ENCODE measurements at regions not wholly inside any gene's neighbourhood (a gene's known extent, or its start where the extent isn't known, plus 50 kb on each side); places are given as distances from the start of the nearest gene placed in this dataset.

DNA sequence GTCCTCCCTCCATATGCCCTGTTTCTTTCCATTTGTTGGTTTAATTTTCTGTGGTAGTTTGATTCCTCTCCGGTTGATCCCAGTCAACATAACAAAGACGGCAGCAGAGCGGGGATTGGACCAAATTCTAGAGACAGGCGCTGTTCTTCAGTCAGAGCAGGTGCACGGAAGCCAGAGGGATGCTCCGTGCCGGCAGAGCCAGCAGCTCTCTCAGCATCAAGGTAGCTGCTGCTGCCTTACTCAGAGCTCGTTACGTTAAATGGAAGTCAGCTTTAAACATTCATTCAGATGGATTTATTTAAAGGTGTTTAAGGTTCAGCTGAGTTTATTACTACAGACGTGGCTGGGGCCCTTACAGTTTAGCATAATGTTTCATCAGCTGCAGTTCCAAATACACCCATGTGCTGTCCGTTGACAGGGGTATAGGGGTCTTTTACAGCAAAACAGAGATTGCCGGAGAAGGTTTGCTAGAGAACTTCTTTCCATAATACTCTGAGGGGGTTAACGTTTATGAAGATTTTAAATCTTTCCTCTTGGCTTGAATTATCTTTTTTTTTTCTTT, 497.2 kb upstream of the PIK3C3 start:
- TF ChIP-seq, protein P1, sequence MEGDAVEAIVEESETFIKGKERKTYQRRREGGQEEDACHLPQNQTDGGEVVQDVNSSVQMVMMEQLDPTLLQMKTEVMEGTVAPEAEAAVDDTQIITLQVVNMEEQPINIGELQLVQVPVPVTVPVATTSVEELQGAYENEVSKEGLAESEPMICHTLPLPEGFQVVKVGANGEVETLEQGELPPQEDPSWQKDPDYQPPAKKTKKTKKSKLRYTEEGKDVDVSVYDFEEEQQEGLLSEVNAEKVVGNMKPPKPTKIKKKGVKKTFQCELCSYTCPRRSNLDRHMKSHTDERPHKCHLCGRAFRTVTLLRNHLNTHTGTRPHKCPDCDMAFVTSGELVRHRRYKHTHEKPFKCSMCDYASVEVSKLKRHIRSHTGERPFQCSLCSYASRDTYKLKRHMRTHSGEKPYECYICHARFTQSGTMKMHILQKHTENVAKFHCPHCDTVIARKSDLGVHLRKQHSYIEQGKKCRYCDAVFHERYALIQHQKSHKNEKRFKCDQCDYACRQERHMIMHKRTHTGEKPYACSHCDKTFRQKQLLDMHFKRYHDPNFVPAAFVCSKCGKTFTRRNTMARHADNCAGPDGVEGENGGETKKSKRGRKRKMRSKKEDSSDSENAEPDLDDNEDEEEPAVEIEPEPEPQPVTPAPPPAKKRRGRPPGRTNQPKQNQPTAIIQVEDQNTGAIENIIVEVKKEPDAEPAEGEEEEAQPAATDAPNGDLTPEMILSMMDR (IDR thresholded peaks at IDR 0.05; ENCODE audit: insufficient read depth, low read length, poor library complexity, severe bottlenecking), result no peak
- no peak for TF ChIP-seq EZH2phosphoT487 (conservative IDR thresholded peaks at IDR 0.05; ENCODE audit: low read length)

All from SU-DHL-6 (cell line).